H9 (cell line): ENCODE measurements at regions not wholly inside any gene's neighbourhood (a gene's known extent, or its start where the extent isn't known, plus 50 kb on each side); places are given as distances from the start of the nearest gene placed in this dataset.
A peak's percentile ranks its signal among the peaks of the same experiment; 100 is the strongest.

Experiments
- DNase-seq: peaks from one replicate; pipeline ENCODE4 v3.0.0-alpha.2; 2017
- H2AFZ ChIP-seq: one replicate; pipeline ENCODE4 v1.6.1; 2013; ENCODE audit warnings: mild to moderate bottlenecking, low read length, control low read depth, moderate library complexity
- H2AK5ac ChIP-seq: 2 replicates; pipeline ENCODE4 v1.6.1; 2013; ENCODE audit warnings: low read length, control low read depth, mixed read lengths; ENCODE audit not compliant: insufficient read length
- H2BK120ac ChIP-seq: one replicate; pipeline ENCODE4 v1.6.1; 2013; ENCODE audit warnings: low read depth, mild to moderate bottlenecking, low read length, control low read depth, inconsistent platforms; ENCODE audit not compliant: poor library complexity, severe bottlenecking
- H2BK12ac ChIP-seq: 2 replicates; pipeline ENCODE4 v1.6.1; 2013; ENCODE audit warnings: low read length, control low read depth, mixed read lengths, low read depth; ENCODE audit not compliant: insufficient read length
- H2BK15ac ChIP-seq: 2 replicates; pipeline ENCODE4 v1.6.1; 2013; ENCODE audit warnings: low read depth, low read length, control low read depth
- H2BK20ac ChIP-seq: one replicate; pipeline ENCODE4 v1.6.1; 2013; ENCODE audit warnings: low read depth, mild to moderate bottlenecking, low read length, control low read depth, inconsistent platforms; ENCODE audit not compliant: poor library complexity, severe bottlenecking
- H2BK5ac ChIP-seq: 2 replicates; pipeline ENCODE4 v1.6.1; 2013; ENCODE audit warnings: low read length, control low read depth, mixed read lengths; ENCODE audit not compliant: insufficient read length
- H3K14ac ChIP-seq: 2 replicates; pipeline ENCODE4 v1.6.1; 2013; ENCODE audit warnings: low read length, control low read depth; ENCODE audit not compliant: insufficient read depth
- H3K18ac ChIP-seq: 2 replicates; pipeline ENCODE4 v1.6.1; 2013; ENCODE audit warnings: low read depth, mild to moderate bottlenecking, mixed read lengths, low read length, control low read depth; ENCODE audit not compliant: insufficient read length
- H3K23ac ChIP-seq: 2 replicates; pipeline ENCODE4 v1.6.1; 2013; ENCODE audit warnings: low read length, control low read depth, mixed read lengths, low read depth; ENCODE audit not compliant: insufficient read length
- H3K23me2 ChIP-seq: 2 replicates; pipeline ENCODE4 v1.6.1; 2013; ENCODE audit warnings: low read depth, mild to moderate bottlenecking, mixed read lengths, low read length, control low read depth; ENCODE audit not compliant: insufficient read length, poor library complexity, severe bottlenecking
- H3K27ac ChIP-seq: 2 replicates; pipeline ENCODE4 v1.5.1; 2013; ENCODE audit warnings: low read length, control low read depth, mixed read lengths, low read depth; ENCODE audit not compliant: insufficient read length
- H3K27me3 ChIP-seq: 2 replicates; pipeline ENCODE4 v1.6.1; 2013; ENCODE audit warnings: low read length, control low read depth, inconsistent platforms; ENCODE audit not compliant: insufficient read depth
- H3K4ac ChIP-seq: 2 replicates; pipeline ENCODE4 v1.6.1; 2013; ENCODE audit warnings: low read depth, mild to moderate bottlenecking, control low read depth, inconsistent platforms, low read length, moderate library complexity
- H3K4me1 ChIP-seq: 2 replicates; pipeline ENCODE4 v1.6.1; 2013; ENCODE audit warnings: low read length, control low read depth, inconsistent platforms; ENCODE audit not compliant: insufficient read depth
- H3K4me2 ChIP-seq: 2 replicates; pipeline ENCODE4 v1.6.1; 2013; ENCODE audit warnings: low read length, control low read depth, mixed read lengths; ENCODE audit not compliant: insufficient read length, insufficient read depth
- H3K56ac ChIP-seq: 2 replicates; pipeline ENCODE4 v1.6.1; 2013; ENCODE audit warnings: low read depth, mild to moderate bottlenecking, mixed read lengths, low read length, control low read depth; ENCODE audit not compliant: insufficient read length
- H3K79me1 ChIP-seq: 2 replicates; pipeline ENCODE4 v1.6.1; 2013; ENCODE audit warnings: low read depth, mild to moderate bottlenecking, moderate library complexity, low read length, control low read depth, inconsistent platforms; ENCODE audit not compliant: insufficient read depth, poor library complexity, severe bottlenecking
- H3K79me2 ChIP-seq: 2 replicates; pipeline ENCODE4 v1.6.1; 2013; ENCODE audit warnings: low read length, control low read depth, inconsistent platforms; ENCODE audit not compliant: insufficient read depth
- H3K9ac ChIP-seq: 2 replicates; pipeline ENCODE4 v1.6.1; 2013; ENCODE audit warnings: low read length, control low read depth, mixed read lengths; ENCODE audit not compliant: insufficient read length; ENCODE audit errors: extremely low read depth
- H3K9me3 ChIP-seq: one replicate; pipeline ENCODE4 v1.6.1; 2013; ENCODE audit warnings: low read depth, low read length, inconsistent platforms; ENCODE audit not compliant: control insufficient read depth
- H3T11ph ChIP-seq: one replicate; pipeline ENCODE4 v1.6.1; 2013; ENCODE audit warnings: mild to moderate bottlenecking, low read length, control low read depth, inconsistent platforms
- H4K20me1 ChIP-seq: one replicate; pipeline ENCODE4 v1.6.1; 2013; ENCODE audit not compliant: control insufficient read depth, insufficient read length, insufficient read depth
- H4K5ac ChIP-seq: 2 replicates; pipeline ENCODE4 v1.6.1; 2013; ENCODE audit warnings: low read depth, mild to moderate bottlenecking, mixed read lengths, low read length, control low read depth; ENCODE audit not compliant: insufficient read length
- H4K8ac ChIP-seq: replicated peaks from 2 replicates; pipeline ENCODE4 v1.6.1; 2013; ENCODE audit warnings: low read length, control low read depth, mixed read lengths, low read depth; ENCODE audit not compliant: insufficient read length
- H4K91ac ChIP-seq: 2 replicates; pipeline ENCODE4 v1.6.1; 2013; ENCODE audit warnings: low read depth, mild to moderate bottlenecking, moderate library complexity, mixed read lengths, low read length, control low read depth; ENCODE audit not compliant: insufficient read length
- H3K27ac Mint-ChIP-seq, 3 experiments: 2 replicates in 2 of 3; 3 replicates in 1 of 3; pipeline ENCODE4 v1.8.0; 2020 to 2021; ENCODE audit warnings: mixed read lengths in 3 of 3, mild to moderate bottlenecking in 1 of 3, moderate library complexity in 1 of 3
- H3K27me3 Mint-ChIP-seq: 2 replicates; pipeline ENCODE4 v1.8.0; 2021; ENCODE audit warnings: low read depth, mild to moderate bottlenecking, moderate library complexity, mixed read lengths
- H3K36me3 Mint-ChIP-seq, 3 experiments: 2 replicates in 2 of 3; 3 replicates in 1 of 3; pipeline ENCODE4 v1.8.0; 2020 to 2021; ENCODE audit warnings: low read depth in 3 of 3, mixed read lengths in 3 of 3; ENCODE audit not compliant: insufficient read depth in 1 of 3
- H3K4me1 Mint-ChIP-seq, 2 experiments: 2 replicates each; pipeline ENCODE4 v1.8.0; 2020; ENCODE audit warnings: mixed read lengths in 2 of 2
- H3K4me3 Mint-ChIP-seq, 2 experiments: 2 replicates in 1 of 2; 3 replicates in 1 of 2; pipeline ENCODE4 v1.8.0; 2020 to 2021; ENCODE audit warnings: mild to moderate bottlenecking in 2 of 2, mixed read lengths in 2 of 2, moderate library complexity in 1 of 2
- H3K9me3 Mint-ChIP-seq, 2 experiments: 2 replicates in 1 of 2; 3 replicates in 1 of 2; pipeline ENCODE4 v1.8.0; 2020; ENCODE audit warnings: mild to moderate bottlenecking in 2 of 2, mixed read lengths in 2 of 2, moderate library complexity in 1 of 2
- CTCF ChIP-seq: fragments of 200-600 bp; sonication (generic); conservative IDR thresholded peaks from 3 replicates; pipeline ENCODE4 v1.8.0; 2021; ENCODE audit warnings: antibody characterized with exemption, mild to moderate bottlenecking
- WGBS: extraction: QIAGEN DNeasy Blood & Tissue Kit; methylation state at CpG from one replicate; pipeline ENCODE4 v1.1.7; 2013; ENCODE audit warnings: missing lambda C conversion rate, low lambda C conversion rate, mixed read lengths; ENCODE audit not compliant: insufficient read length; ENCODE audit errors: extremely low coverage; 5-methylcytosine and 5-hydroxymethylcytosine counted together

DNA sequence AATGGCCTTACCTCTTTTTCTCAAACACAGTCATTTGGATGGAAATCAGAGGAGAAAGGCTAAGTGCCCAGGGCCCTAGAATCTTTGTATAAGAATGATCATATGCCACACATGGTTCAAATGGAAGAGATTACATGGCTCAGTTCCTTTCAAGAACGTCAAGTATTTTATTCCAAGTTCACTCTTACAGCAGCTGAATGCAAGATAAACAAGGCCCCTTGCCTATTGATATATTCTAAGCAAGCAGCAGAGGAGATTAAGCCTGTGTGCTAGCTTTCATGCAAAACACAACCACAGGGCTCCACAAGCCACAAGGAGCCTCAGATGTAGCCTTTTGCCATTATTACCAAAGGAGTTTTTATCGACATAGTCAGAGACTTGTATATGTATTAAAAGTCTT is 55.3 kb upstream of the SLCO6A1 start:
- Histone ChIP-seq H3K27me3 (no peaks in the 10 kb centered on the region), H3K27ac (no peak overlapping the region), H2BK20ac (no peak overlapping the region), H3K4ac (no peak overlapping the region), H3K56ac (no peak overlapping the region), H3K9ac (no peak overlapping the region), H3K23ac (no peak overlapping the region), H3K4me2 (no peak overlapping the region), H4K20me1 (no peaks in the 10 kb centered on the region), H2AK5ac (no peak overlapping the region), H2BK15ac (no peak overlapping the region), H2BK12ac (no peak overlapping the region), H4K91ac (no peak overlapping the region), H3K9me3 (no peaks in the 10 kb centered on the region), H2BK120ac (no peak overlapping the region), H4K8ac (no peak overlapping the region), H3K79me1 (no peaks in the 10 kb centered on the region), H2BK5ac (no peak overlapping the region), H2AFZ (no peak overlapping the region), H3K18ac (no peak overlapping the region), H3K79me2 (no peaks in the 10 kb centered on the region), H3K14ac (no peak overlapping the region), H4K5ac (no peak overlapping the region), H3K23me2 (no peaks in the 10 kb centered on the region), H3T11ph (no peak overlapping the region), H3K4me1 (no peaks in the 10 kb centered on the region)
- WGBS, result no CpG with 5 or more reads among the region's 2 CpGs
- H3K9me3 Mint-ChIP-seq, result no peaks in the 10 kb centered on the region; a peak in 3 of 5 replicates
- no peak overlapping the region for H3K4me3 Mint-ChIP-seq
- no peak for TF ChIP-seq CTCF
- H3K36me3 Mint-ChIP-seq, result no peaks in the 10 kb centered on the region
- no peak for DNase-seq
- H3K27ac Mint-ChIP-seq, result peak overlapping the region in 1 of 3 experiments; percentile 76; a peak in 1 of 7 replicates
- peaks cover 5 to 7% of the 10 kb centered on the region in 2 experiments for H3K4me1 Mint-ChIP-seq
- no peaks in the 10 kb centered on the region for H3K27me3 Mint-ChIP-seq
